D341Med (cell line): ENCODE measurements at regions not wholly inside any gene's neighbourhood (a gene's known extent, or its start where the extent isn't known, plus 50 kb on each side); places are given as distances from the start of the nearest gene placed in this dataset.
A peak's percentile ranks its signal among the peaks of the same experiment; 100 is the strongest.

Experiments used
- DNase-seq: peaks from one replicate; pipeline ENCODE4 v3.0.0; 2012; ENCODE audit warnings: low spot score

DNA sequence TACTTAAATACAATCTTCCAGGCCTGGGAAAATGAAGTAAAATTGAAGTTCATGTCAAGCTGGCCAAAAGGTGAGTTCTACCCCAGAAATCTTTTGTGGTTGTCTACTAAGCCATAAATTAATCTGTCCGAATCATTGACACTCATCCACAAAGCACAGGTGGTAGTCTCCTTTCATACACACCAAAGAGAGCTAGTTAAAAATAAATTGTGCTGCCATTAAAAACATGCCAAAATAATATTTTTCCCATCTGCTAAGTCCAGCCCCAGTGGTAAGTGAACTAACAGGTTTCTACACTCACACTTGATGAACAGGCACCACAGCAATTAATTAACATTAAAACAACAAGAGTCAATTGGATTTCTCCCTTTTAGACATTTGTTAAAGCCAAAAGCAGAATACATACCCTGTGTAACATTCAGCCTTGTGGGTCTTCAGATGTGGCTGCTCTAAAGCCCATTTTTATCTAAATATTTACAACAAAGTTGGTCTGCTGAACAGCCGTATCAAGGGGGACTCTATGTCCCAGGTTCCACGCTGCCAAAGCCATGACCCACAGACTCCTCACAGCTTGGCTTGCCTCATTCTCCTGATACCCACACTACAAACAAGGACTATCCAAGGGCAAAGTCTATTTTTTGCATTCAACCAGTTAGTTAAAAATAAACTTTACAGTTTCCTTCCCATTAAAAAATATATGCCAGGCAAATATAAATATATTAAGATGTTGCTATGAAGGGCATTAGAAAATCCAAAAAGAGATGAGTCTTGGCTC lies 490.4 kb downstream of the BMP2 start:
- no peak for DNase-seq

DNA sequence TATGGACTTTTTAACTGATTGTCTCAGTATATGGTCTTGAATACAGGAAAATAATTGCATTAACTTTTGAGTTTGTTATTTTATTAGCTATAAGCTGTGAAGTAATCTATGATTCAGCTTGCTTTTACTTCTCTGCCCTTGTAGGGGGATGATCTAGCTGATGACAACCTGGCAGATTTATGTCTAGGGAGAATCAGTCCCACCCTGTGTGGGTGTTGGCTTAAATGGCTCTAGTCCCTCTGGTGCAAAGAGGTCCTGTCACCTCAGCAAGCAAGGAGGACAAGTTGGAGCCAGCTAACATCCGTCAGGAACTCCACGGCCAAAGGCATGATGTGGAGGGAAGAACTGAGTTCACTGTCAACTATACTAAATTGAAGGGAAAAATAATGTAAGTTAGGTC lies 495.3 kb downstream of the BMP2 start:
- DNase-seq, result no peak

DNA sequence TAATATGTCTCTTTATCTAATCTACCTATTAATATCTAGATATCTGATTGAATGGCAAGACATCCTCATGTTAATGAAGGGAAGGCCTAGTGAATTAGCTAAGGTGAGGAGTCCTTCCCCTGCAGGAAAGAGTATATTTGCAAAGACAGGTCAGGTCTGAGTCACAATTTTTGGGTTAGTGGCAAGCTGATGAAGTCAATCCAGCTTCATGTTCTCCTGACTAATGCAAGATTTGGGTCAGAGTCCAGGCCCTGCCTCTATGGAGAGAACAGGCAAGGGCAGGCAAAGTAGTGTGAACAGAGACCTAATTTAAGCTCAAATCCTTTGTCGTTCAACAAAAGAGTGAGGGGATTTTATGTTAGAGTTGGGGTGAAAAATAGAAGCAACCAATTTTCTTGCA lies 496.7 kb downstream of the BMP2 start:
- DNase-seq, result no peak

DNA sequence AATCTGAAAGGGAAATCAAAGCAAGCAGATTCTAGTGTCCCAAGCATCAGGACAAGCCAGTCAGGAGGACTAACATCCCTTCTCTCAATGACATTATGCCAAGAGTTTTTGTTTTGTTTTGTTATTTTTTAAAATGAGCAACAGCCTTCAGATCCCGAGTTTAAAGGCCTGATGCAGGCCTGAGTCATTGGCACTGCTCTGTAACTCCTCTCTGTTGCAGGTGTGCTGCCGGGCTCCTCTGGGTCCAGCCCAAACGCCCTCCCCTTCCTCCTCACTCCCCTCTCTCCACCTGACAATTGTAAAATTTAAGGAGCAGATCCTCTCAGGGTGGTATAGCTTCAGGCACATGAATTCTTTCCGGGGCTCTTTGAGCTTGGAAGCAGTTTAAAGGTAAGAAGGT lies 502.0 kb downstream of the BMP2 start:
- DNase-seq, result no peak

DNA sequence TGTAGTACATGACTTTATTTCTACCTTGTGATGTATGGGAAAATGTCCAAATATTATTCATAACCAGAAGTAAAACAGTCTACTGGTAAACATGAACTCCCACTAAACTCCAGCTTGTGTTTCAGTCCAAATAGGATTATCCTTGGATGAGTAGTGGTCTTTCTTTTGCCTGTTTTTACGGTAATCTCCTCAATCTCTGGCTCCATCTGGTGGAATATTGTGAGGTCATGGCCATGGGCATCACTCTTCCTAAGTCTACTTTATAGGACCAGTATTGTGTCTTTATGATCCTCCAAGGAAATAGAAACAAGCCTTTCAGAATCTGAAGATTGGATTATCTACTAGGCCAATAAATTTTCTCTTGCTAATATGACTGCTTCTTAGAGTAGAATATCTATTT lies 505.0 kb downstream of the BMP2 start:
- peak; percentile 44 for DNase-seq

GRCh38 chr20:7274870-7275269 lies 507.4 kb downstream of the BMP2 start:
- no peak for DNase-seq

GRCh38 chr20:7275645-7276237 lies 508.3 kb downstream of the BMP2 start:
- no peak for DNase-seq

DNA sequence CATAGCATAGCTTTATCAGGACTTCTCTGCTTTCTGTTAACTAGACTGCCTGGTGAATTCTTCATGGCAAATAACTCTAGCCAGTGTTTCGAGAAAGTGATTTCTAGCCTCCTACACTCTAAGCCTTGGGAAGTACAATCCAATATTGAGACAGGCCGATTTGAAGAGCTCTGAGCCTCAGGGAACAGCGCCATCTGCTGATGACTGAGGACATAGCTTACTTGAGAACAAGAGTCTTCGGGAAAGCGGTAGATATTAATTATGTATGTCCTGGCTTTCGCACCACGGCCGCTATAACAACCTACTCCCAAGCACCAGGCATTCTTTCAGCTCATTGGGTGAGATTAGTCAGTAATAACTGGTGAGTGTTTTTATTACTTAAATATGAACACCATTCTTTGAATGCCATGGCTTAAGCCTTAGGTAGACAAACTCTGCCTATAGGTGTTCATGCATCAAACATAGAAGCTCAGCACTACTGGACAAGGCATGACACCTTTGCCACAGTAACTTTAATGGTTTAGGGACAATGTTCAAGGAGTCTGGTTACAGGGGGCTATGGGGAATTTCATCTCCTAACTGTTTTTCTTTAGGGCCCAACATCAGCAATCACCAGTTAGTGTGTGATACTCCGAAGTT lies 518.6 kb downstream of the BMP2 start:
- DNase-seq, result peak; percentile 69

GRCh38 chr20:7291323-7291943 lies 523.9 kb downstream of the BMP2 start:
- no peak for DNase-seq

DNA sequence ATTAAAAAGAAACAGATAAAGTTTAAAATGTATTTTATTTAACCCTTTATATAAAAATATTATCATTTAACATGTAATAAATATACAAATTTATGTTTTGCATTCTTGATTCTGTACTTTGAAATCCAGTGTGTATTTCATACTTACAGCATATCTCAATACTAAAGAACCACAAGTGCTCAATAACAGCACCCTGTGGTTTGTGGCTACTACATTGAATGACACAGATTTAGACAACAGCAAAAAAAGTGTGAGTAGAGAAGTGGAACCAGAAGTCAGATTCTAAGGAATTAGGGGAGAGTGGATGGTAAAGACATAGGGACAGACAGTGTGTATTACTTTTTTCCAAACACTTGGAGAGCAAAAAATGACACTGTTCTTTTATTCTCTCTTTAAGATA lies 524.5 kb downstream of the BMP2 start:
- DNase-seq, result no peak

DNA sequence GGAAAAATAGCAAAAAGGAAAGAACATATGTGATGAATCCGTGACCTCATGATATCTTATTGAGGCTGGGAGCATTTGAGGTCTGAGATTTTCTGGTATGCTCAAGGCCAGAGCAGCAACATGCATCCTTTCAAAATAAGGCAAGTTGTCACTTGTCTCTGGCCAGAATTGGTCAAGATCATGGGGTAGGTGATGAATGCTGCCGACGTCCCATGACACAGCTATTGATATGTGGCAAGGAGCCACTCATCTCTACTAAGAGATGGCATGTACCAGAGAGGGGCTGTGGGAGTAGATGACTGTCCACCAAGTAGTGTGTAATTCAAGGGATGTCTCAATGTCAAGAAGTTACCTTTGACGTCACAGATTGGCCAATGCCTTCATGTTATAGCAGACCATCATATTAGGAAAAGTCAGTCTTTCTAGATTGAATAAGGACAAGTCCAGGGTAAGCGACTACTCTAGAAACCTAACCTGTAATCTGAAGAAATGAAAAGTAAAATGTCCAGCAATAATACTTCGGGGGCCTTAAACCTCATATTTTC lies 527.4 kb downstream of the BMP2 start:
- no peak for DNase-seq

DNA sequence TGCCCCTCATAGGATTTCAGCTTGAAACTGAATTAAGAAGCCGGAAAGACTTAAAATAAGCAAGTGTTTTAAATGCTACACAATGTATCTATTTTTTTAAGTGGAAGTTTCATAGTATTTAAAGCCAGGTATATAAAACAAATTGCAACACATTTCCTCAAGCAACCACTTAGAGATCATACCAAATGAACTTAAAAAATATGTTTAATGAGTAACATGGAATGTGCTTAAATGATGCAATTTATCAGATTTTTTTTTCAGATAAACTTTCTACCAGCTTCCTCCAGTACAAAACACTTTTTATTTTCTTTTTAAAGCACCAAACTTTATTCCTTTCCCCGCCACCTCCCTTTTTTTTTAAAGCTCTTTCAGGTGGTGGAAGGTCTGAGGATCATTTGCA lies 534.3 kb downstream of the BMP2 start:
- DNase-seq, result no peak

- DNase-seq, result no peak
These were observed 534.8 kb downstream of the BMP2 start for GRCh38 chr20:7302250-7302649.

DNA sequence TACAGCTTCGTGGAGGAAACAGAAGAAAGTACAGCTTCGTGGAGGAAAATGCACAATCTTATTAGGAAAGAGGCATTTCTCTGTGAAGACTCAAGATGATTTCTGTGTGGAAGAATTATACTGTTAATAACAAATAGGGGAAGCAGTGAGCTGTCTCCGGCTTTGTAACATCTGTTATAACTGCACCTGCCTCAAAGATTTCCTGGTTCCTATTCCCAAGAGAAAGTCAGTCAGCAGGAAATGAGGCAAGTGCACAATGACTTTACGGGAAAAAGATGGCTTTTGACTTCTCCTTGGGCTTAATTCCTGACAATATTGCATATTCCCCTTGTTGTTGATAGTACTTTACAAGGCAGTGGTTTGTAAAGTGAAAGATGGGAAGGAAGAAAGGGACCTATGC lies 538.5 kb downstream of the BMP2 start:
- no peak for DNase-seq

GRCh38 chr20:7308163-7308562 lies 540.7 kb downstream of the BMP2 start:
- DNase-seq, result no peak

GRCh38 chr20:7313047-7313446 lies 545.6 kb downstream of the BMP2 start:
- no peak for DNase-seq

GRCh38 chr20:7323957-7324356 lies 556.5 kb downstream of the BMP2 start:
- DNase-seq, result no peak

DNA sequence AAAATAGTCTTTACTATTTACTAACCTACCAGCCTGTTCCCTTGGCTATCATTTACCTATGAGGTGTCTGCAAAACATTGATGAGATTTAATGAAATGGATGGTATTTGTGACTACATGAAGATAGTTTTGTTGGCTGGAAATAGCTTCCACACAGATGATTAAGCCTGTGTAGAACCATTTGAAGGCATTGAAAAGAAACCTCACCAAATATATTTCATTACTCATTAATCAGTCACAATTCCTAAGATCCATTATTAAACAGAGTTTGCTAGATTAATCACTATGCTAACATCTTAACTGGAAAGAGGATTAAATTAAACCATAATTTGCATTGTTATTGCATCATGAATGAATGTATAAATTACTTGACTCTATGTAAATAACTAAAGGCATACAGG lies 560.3 kb downstream of the BMP2 start:
- no peak for DNase-seq

DNA sequence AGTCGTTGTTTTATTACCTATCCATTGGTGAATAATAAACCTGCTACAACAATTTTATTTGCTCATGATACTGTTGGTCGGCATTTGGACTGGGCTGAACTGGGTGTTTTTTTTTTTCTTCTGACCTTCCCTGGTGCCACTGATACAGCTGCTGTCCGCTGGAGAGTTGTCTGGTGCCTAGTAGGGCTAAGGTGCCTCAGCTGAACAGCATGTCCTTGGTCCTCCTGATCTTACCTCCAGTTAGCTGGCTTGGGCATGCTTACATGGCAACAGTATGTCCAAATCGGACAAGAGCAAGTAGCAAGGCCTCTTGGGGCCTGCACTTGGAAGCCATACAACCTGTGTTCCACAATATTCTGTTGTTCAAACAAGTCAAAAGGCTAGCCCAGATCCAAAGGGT lies 563.4 kb downstream of the BMP2 start:
- DNase-seq, result no peak

DNA sequence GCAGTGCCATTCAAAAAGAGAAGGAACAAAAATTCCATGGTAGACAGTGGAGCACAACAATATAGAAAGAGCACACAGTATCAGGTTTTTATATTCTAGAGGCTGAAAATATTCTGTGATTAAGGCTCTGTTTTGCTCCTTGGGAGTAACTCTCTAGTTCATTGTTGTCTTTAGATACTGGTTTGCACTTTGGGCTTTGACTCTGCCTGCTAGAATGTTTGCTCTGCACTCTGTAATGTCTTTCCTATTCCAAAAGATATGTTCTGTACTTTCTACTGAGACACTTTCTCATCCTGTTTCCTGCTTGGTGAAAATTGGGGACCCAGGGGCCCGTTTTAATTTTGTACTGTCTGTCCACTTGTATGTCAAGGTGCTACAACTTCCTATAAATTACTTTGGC lies 564.7 kb downstream of the BMP2 start:
- DNase-seq, result no peak

DNA sequence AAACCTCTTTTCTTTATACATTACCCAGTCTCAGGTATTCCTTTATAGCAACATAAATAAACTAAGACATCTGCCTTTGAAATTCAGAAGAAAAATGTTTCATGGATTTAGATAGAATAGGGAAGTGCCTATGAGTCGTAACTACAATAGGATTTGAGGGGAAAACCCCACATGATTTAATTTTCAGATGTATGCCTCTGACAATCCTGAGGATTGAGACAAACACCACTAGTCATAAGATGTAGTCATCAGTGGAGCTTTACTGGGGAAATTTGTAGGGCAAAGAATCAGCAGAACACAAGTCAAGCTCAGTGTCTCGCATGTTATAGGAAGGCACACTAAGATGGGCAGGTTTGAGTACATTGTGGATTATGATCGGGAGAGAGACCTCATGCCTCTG lies 566.4 kb downstream of the BMP2 start:
- no peak for DNase-seq

GRCh38 chr20:7346026-7346425 lies 578.5 kb downstream of the BMP2 start:
- no peak for DNase-seq

GRCh38 chr20:7346562-7346961 lies 579.1 kb downstream of the BMP2 start:
- DNase-seq, result no peak
